B cell (primary cell): ENCODE measurements at regions not wholly inside any gene's neighbourhood (a gene's known extent, or its start where the extent isn't known, plus 50 kb on each side); places are given as distances from the start of the nearest gene placed in this dataset.

Source experiments
- EZH2 ChIP-seq: IDR thresholded peaks from 2 replicates; pipeline ENCODE4 v1.6.1; 2012; ENCODE audit warnings: borderline replicate concordance, low read depth, mild to moderate bottlenecking, moderate library complexity, low read length; ENCODE audit not compliant: insufficient read depth, poor library complexity, severe bottlenecking
- TF ChIP-seq, protein P1 (sequence below): fragments of 200-600 bp; IDR thresholded peaks from one replicate; pipeline ENCODE4 v1.8.0; 2022; ENCODE audit warnings: antibody characterized with exemption, mild to moderate bottlenecking

- TF ChIP-seq, protein P1, sequence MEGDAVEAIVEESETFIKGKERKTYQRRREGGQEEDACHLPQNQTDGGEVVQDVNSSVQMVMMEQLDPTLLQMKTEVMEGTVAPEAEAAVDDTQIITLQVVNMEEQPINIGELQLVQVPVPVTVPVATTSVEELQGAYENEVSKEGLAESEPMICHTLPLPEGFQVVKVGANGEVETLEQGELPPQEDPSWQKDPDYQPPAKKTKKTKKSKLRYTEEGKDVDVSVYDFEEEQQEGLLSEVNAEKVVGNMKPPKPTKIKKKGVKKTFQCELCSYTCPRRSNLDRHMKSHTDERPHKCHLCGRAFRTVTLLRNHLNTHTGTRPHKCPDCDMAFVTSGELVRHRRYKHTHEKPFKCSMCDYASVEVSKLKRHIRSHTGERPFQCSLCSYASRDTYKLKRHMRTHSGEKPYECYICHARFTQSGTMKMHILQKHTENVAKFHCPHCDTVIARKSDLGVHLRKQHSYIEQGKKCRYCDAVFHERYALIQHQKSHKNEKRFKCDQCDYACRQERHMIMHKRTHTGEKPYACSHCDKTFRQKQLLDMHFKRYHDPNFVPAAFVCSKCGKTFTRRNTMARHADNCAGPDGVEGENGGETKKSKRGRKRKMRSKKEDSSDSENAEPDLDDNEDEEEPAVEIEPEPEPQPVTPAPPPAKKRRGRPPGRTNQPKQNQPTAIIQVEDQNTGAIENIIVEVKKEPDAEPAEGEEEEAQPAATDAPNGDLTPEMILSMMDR = no peak
- no peak for TF ChIP-seq EZH2
Measured at GRCh38 chr2:52732849-52733395, 1034.7 kb upstream of the CHAC2 start.
